Liver (tissue), 8 donors: ENCODE measurements at regions not wholly inside any gene's neighbourhood (a gene's known extent, or its start where the extent isn't known, plus 50 kb on each side); places are given as distances from the start of the nearest gene placed in this dataset.

Experiments
- DNase-seq: peaks from one replicate; pipeline ENCODE4 v3.0.0-alpha.2; 2017; ENCODE audit warnings: low spot score
- H3K27ac ChIP-seq, 2 donors: one replicate each; pipeline ENCODE4 v1.7.0; 2013; ENCODE audit warnings: inconsistent platforms in 2 of 2, low read length in 2 of 2, control low read depth in 1 of 2, low read depth in 1 of 2, mild to moderate bottlenecking in 1 of 2
- H3K27me3 ChIP-seq, 4 donors: one replicate each; pipeline versions ENCODE4 v1.6.1 to v1.7.0; 2013; ENCODE audit warnings: low read length in 3 of 4, inconsistent platforms in 1 of 4, mild to moderate bottlenecking in 1 of 4, moderate library complexity in 1 of 4; ENCODE audit not compliant: control insufficient read depth in 4 of 4, insufficient read depth in 4 of 4
- H3K36me3 ChIP-seq, 4 donors: one replicate each; pipeline versions ENCODE4 v1.6.1 to v1.7.0; 2013; ENCODE audit warnings: low read length in 3 of 4, mild to moderate bottlenecking in 3 of 4, low read depth in 1 of 4, moderate library complexity in 1 of 4; ENCODE audit not compliant: control insufficient read depth in 4 of 4, insufficient read depth in 3 of 4
- H3K4me1 ChIP-seq, 4 donors: one replicate each; pipeline versions ENCODE4 v1.6.1 to v1.7.0; 2013; ENCODE audit warnings: low read length in 3 of 4, mild to moderate bottlenecking in 3 of 4, moderate library complexity in 1 of 4; ENCODE audit not compliant: control insufficient read depth in 4 of 4, insufficient read depth in 4 of 4
- H3K4me3 ChIP-seq, 3 donors: one replicate each; pipeline versions ENCODE4 v1.6.1 to v1.7.0; 2013; ENCODE audit warnings: low read length in 3 of 3, control low read depth in 1 of 3, low read depth in 1 of 3, mild to moderate bottlenecking in 1 of 3
- H3K9ac ChIP-seq, 2 donors: one replicate each; pipeline ENCODE4 v1.7.0; 2013; ENCODE audit warnings: low read length in 2 of 2, mild to moderate bottlenecking in 2 of 2, moderate library complexity in 2 of 2, control low read depth in 1 of 2, low read depth in 1 of 2
- H3K9me3 ChIP-seq, 4 donors: one replicate each; pipeline versions ENCODE4 v1.6.1 to v1.7.0; 2013; ENCODE audit warnings: low read length in 3 of 4; ENCODE audit not compliant: control insufficient read depth in 4 of 4
- ATF3 ChIP-seq: IDR thresholded peaks from 2 replicates; pipeline ENCODE4 v1.6.1; 2016; ENCODE audit warnings: antibody characterized with exemption
- EGR1 ChIP-seq, 2 donors: IDR thresholded peaks; 2 replicates each; pipeline ENCODE4 v1.6.1; 2016 to 2018; ENCODE audit warnings: antibody characterized with exemption in 2 of 2, low read depth in 2 of 2
- FOXA1 ChIP-seq: IDR thresholded peaks from 2 replicates; pipeline ENCODE4 v1.6.1; 2016; ENCODE audit warnings: antibody characterized with exemption
- FOXA2 ChIP-seq: IDR thresholded peaks from 2 replicates; pipeline ENCODE4 v1.6.1; 2016; ENCODE audit warnings: antibody characterized with exemption
- GABPA ChIP-seq, 2 donors: IDR thresholded peaks in 1 of 2; conservative IDR thresholded peaks in 1 of 2; 2 replicates each; pipeline ENCODE4 v1.6.1; 2016; ENCODE audit warnings: antibody characterized with exemption in 2 of 2, mild to moderate bottlenecking in 1 of 2, moderate library complexity in 1 of 2
- HNF4A ChIP-seq, 2 donors: conservative IDR thresholded peaks; 2 replicates each; pipeline ENCODE4 v1.6.1; 2016; ENCODE audit warnings: antibody characterized with exemption in 2 of 2, mild to moderate bottlenecking in 2 of 2
- JUND ChIP-seq, 2 donors: IDR thresholded peaks; 2 replicates each; pipeline ENCODE4 v1.6.1; 2016; ENCODE audit warnings: antibody characterized with exemption in 2 of 2
- NR2F2 ChIP-seq: IDR thresholded peaks from 2 replicates; pipeline ENCODE4 v1.6.1; 2016; ENCODE audit warnings: antibody characterized with exemption
- RAD21 ChIP-seq, 2 donors: IDR thresholded peaks; 2 replicates each; pipeline ENCODE4 v1.6.1; 2016; ENCODE audit warnings: antibody characterized with exemption in 2 of 2, mild to moderate bottlenecking in 2 of 2
- SP1 ChIP-seq: IDR thresholded peaks from 2 replicates; pipeline ENCODE4 v1.6.1; 2018; ENCODE audit warnings: antibody characterized with exemption, mild to moderate bottlenecking
- TAF1 ChIP-seq: conservative IDR thresholded peaks from 2 replicates; pipeline ENCODE4 v1.6.1; 2016; ENCODE audit warnings: antibody characterized with exemption, mild to moderate bottlenecking
- YY1 ChIP-seq: IDR thresholded peaks from 2 replicates; pipeline ENCODE4 v1.6.1; 2016; ENCODE audit warnings: antibody characterized with exemption, mild to moderate bottlenecking
- WGBS: extraction: QIAGEN DNeasy Blood & Tissue Kit; methylation state at CpG from one replicate; pipeline ENCODE4 v1.1.7; 2013; 5-methylcytosine and 5-hydroxymethylcytosine counted together
- TF ChIP-seq, protein P1 (sequence below): IDR thresholded peaks from 2 replicates; pipeline ENCODE4 v1.6.1; 2016; ENCODE audit warnings: antibody characterized with exemption, mild to moderate bottlenecking
- TF ChIP-seq, protein P2 (sequence below): fragments of 150-350 bp; IDR thresholded peaks from 2 replicates; pipeline ENCODE4 v1.5.1; 2017; ENCODE audit warnings: improper control_type of control experiment, low read depth, low read length; ENCODE audit not compliant: missing input control
- TF ChIP-seq, protein P3 (sequence below): IDR thresholded peaks from 2 replicates; pipeline ENCODE4 v1.6.1; 2016; ENCODE audit warnings: antibody characterized with exemption
- TF ChIP-seq, protein P4 (sequence below): IDR thresholded peaks from 2 replicates; pipeline ENCODE4 v1.6.1; 2016; ENCODE audit warnings: antibody characterized with exemption
- donor health status: healthy.
- donor health status: healthy.
- donor health status: healthy.
- donor health status: healthy.
- donor health status: healthy.

DNA sequence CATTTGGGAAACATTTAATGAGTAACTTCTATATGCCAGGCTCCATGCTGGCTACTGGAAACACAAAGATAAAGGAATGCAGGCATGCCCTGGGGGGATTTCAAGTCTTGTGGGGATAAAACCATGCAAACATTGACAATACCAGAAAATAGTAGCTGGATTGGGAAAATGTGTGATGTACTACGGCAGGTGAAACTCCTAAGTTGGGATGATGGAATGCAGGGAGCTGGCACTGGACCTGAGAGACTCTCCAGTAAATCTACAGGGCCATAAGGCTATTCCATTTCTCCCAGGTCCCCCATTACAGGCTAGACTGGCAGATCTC lies 68.2 kb upstream of the NTRK3 start:
- WGBS: 81% methylated on average over 1 of the region's 1 CpG
- no peaks in the 10 kb centered on the region for H3K4me1 ChIP-seq
- H3K9ac ChIP-seq: no peak overlapping the region
- peaks cover 0 to 6% (median 0%) of the 10 kb centered on the region in 4 donors for H3K27me3 ChIP-seq
- H3K27ac ChIP-seq: no peak overlapping the region
- H3K36me3 ChIP-seq: no peaks in the 10 kb centered on the region
- H3K9me3 ChIP-seq: no peaks in the 10 kb centered on the region
- TF ChIP-seq, protein P1, sequence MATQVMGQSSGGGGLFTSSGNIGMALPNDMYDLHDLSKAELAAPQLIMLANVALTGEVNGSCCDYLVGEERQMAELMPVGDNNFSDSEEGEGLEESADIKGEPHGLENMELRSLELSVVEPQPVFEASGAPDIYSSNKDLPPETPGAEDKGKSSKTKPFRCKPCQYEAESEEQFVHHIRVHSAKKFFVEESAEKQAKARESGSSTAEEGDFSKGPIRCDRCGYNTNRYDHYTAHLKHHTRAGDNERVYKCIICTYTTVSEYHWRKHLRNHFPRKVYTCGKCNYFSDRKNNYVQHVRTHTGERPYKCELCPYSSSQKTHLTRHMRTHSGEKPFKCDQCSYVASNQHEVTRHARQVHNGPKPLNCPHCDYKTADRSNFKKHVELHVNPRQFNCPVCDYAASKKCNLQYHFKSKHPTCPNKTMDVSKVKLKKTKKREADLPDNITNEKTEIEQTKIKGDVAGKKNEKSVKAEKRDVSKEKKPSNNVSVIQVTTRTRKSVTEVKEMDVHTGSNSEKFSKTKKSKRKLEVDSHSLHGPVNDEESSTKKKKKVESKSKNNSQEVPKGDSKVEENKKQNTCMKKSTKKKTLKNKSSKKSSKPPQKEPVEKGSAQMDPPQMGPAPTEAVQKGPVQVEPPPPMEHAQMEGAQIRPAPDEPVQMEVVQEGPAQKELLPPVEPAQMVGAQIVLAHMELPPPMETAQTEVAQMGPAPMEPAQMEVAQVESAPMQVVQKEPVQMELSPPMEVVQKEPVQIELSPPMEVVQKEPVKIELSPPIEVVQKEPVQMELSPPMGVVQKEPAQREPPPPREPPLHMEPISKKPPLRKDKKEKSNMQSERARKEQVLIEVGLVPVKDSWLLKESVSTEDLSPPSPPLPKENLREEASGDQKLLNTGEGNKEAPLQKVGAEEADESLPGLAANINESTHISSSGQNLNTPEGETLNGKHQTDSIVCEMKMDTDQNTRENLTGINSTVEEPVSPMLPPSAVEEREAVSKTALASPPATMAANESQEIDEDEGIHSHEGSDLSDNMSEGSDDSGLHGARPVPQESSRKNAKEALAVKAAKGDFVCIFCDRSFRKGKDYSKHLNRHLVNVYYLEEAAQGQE: no peak
- TF ChIP-seq NR2F2: no peak
- TF ChIP-seq, protein P2, sequence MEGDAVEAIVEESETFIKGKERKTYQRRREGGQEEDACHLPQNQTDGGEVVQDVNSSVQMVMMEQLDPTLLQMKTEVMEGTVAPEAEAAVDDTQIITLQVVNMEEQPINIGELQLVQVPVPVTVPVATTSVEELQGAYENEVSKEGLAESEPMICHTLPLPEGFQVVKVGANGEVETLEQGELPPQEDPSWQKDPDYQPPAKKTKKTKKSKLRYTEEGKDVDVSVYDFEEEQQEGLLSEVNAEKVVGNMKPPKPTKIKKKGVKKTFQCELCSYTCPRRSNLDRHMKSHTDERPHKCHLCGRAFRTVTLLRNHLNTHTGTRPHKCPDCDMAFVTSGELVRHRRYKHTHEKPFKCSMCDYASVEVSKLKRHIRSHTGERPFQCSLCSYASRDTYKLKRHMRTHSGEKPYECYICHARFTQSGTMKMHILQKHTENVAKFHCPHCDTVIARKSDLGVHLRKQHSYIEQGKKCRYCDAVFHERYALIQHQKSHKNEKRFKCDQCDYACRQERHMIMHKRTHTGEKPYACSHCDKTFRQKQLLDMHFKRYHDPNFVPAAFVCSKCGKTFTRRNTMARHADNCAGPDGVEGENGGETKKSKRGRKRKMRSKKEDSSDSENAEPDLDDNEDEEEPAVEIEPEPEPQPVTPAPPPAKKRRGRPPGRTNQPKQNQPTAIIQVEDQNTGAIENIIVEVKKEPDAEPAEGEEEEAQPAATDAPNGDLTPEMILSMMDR: no peak
- no peak for TF ChIP-seq GABPA (IDR thresholded peaks at IDR 0.05 in 1 of 2, conservative IDR thresholded peaks at IDR 0.05 in 1 of 2)
- TF ChIP-seq FOXA1: no peak
- no peak for TF ChIP-seq YY1
- TF ChIP-seq RAD21 (IDR thresholded peaks at IDR 0.05): no peak
- no peak for TF ChIP-seq ATF3
- TF ChIP-seq EGR1 (IDR thresholded peaks at IDR 0.05; ENCODE audit: low read depth in 2 of 2): no peak
- TF ChIP-seq JUND (IDR thresholded peaks at IDR 0.05): no peak
- TF ChIP-seq TAF1: no peak
- TF ChIP-seq FOXA2: no peak
- TF ChIP-seq, protein P3, sequence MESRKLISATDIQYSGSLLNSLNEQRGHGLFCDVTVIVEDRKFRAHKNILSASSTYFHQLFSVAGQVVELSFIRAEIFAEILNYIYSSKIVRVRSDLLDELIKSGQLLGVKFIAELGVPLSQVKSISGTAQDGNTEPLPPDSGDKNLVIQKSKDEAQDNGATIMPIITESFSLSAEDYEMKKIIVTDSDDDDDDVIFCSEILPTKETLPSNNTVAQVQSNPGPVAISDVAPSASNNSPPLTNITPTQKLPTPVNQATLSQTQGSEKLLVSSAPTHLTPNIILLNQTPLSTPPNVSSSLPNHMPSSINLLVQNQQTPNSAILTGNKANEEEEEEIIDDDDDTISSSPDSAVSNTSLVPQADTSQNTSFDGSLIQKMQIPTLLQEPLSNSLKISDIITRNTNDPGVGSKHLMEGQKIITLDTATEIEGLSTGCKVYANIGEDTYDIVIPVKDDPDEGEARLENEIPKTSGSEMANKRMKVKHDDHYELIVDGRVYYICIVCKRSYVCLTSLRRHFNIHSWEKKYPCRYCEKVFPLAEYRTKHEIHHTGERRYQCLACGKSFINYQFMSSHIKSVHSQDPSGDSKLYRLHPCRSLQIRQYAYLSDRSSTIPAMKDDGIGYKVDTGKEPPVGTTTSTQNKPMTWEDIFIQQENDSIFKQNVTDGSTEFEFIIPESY: no peak
- TF ChIP-seq SP1: no peak
- TF ChIP-seq, protein P4, sequence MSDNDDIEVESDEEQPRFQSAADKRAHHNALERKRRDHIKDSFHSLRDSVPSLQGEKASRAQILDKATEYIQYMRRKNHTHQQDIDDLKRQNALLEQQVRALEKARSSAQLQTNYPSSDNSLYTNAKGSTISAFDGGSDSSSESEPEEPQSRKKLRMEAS: no peak
- H3K4me3 ChIP-seq: no peak overlapping the region
- no peak for DNase-seq

DNA sequence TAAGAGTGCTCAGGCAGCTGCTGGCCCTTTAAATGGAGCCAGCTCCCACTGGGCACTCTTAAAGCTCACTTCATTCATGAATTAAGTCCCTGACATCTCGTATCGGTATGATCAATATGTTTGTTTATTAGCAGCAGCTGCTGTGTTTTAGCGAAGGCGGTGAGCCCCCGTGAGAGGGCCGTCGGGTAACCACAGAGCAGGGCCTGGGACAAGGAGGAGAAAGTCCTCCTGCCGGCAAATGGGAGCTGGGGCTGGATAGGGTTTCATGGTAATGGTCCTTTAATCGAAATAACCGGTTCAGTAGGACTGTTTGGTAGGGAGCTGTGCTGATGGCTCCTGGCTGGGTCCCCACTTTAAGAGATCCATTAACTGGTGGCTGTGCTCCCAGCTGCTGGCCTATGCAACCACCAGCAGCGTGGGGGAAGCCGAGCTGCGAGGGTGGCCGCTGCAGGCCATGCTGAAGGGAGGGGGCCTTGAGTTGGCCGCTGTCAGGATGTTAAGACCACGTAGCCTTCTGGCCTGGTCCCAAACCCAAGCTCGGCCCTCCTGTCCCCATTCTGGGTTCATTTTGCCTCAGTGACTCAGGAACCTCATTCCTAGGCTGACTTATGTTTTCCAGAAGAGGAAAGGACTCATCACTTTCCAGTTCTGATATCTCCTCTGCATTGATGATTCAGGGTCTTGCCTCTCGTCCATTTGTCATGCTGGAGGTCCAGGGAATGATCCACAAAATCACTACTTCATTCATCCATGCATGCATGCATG lies 67.6 kb upstream of the NTRK3 start:
- Histone ChIP-seq H3K4me1 (no peaks in the 10 kb centered on the region), H3K36me3 (no peaks in the 10 kb centered on the region), H3K27ac (no peak overlapping the region), H3K27me3 (peaks cover 0 to 6% (median 0%) of the 10 kb centered on the region in 4 donors), H3K9me3 (no peaks in the 10 kb centered on the region), H3K9ac (no peak overlapping the region), H3K4me3 (no peak overlapping the region)
- 65% methylated on average over 18 of the region's 18 CpGs for WGBS
- DNase-seq: no peak
- TF ChIP-seq, protein P4: no peak
- no peak for TF ChIP-seq ATF3
- TF ChIP-seq GABPA (IDR thresholded peaks at IDR 0.05 in 1 of 2, conservative IDR thresholded peaks at IDR 0.05 in 1 of 2): no peak
- TF ChIP-seq SP1: no peak
- TF ChIP-seq EGR1 (IDR thresholded peaks at IDR 0.05; ENCODE audit: low read depth in 2 of 2): no peak
- TF ChIP-seq, protein P1: no peak
- no peak for TF ChIP-seq HNF4A (conservative IDR thresholded peaks at IDR 0.05)
- TF ChIP-seq, protein P3: no peak
- TF ChIP-seq FOXA2: no peak
- no peak for TF ChIP-seq FOXA1
